ENCODE measurements at regions not wholly inside any gene's neighbourhood (a gene's known extent, or its start where the extent isn't known, plus 50 kb on each side); places are given as distances from the start of the nearest gene placed in this dataset.

GRCh38 chr2:75808793-75809535 is 98.2 kb upstream of the GCFC2 start:
- TF ChIP-seq EZH2 (IDR thresholded peaks at IDR 0.05; ENCODE audit: borderline replicate concordance) (no peak), EZH2phosphoT487 (IDR thresholded peaks at IDR 0.05; ENCODE audit: low read depth, severe bottlenecking, unreplicated experiment) (no peak), CTCF (IDR thresholded peaks at IDR 0.05; ENCODE audit: poor library complexity) (no peak)
- Histone ChIP-seq H3K36me3 (replicated peaks; ENCODE audit: insufficient read depth, low read depth) (no peaks in the 10 kb centered on the region), H3K79me2 (no peaks in the 10 kb centered on the region), H3K4me2 (no peak overlapping the region), H3K27me3 (no peaks in the 10 kb centered on the region), H3K9me3 (ENCODE audit: low read depth) (no peaks in the 10 kb centered on the region), H2AFZ (no peak overlapping the region), H3K4me3 (no peak overlapping the region), H3K4me1 (ENCODE audit: insufficient read depth) (no peaks in the 10 kb centered on the region), H3K27ac (no peak overlapping the region), H3K9me2 (replicated peaks; ENCODE audit: insufficient read depth) (no peaks in the 10 kb centered on the region), H4K20me1 (ENCODE audit: insufficient read depth, poor library complexity, severe bottlenecking) (no peaks in the 10 kb centered on the region)
- 50% methylated on average over 4 of the region's 4 CpGs for WGBS (ENCODE audit: low lambda C conversion rate, missing lambda C conversion rate)
- DNase-seq (ENCODE audit: low spot score): no peak

DNA sequence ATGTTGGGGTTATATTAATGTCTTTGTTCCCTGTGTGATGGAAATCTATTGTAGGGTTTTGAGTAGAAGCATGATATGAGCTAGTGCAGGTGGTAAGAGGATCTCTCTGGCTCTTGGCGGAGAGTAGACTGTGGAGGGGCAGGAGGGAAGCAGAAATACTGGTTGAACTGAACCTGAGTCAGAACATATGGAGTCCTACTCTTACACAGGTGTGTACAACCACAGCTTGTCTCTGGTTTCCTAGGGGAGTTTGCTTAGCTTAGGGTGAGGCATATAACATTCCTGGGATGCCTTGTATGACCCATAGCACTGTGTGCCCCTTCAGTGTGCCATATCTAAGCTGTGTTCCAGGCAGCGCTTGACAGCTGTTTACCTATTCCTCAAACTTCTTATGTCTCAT is 97.3 kb upstream of the GCFC2 start:
- WGBS (ENCODE audit: low lambda C conversion rate, missing lambda C conversion rate): 90% methylated on average over 2 of the region's 2 CpGs
- no peaks in the 10 kb centered on the region for H3K36me3 ChIP-seq (replicated peaks; ENCODE audit: insufficient read depth, low read depth)

DNA sequence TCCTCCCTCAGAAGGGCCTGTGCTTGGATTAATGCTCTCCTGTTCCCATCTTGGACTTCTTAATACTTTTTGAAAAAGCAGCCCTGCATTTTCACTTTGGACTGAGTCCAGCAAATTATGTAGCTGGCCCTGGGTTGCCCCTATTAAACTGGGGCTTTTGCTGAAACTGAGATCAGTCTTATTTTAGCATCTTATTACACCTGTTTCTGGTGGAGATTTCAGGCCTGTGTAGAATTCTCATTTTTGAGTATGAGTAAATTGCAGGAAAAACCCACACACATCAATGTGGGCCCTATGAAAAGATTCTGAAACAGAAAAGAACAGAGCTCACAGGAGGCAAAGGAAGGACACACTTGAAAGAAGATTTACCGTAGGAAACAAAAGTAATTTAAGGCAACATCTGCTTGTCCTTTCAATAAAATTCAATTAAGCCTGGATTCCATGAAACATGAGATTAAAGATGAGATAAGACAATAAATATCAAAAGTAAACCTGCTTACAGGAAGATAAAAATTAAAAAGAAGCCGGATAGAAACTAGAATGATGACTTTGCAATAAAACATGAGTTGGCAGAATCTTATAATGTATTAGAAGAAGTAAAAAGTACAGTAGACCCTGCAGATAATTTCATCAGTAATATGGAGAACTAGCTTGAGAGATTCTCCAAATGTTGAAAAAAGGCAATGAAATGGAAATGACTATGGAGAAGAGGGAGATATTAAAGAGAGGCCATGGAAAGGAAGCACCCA is 90.7 kb upstream of the GCFC2 start:
- H3K36me3 ChIP-seq (replicated peaks; ENCODE audit: insufficient read depth, low read depth): no peaks in the 10 kb centered on the region
- TF ChIP-seq CTCF (IDR thresholded peaks at IDR 0.05; ENCODE audit: poor library complexity) (no peak), EZH2phosphoT487 (IDR thresholded peaks at IDR 0.05; ENCODE audit: low read depth, severe bottlenecking, unreplicated experiment) (no peak), EZH2 (IDR thresholded peaks at IDR 0.05; ENCODE audit: borderline replicate concordance) (no peak)
- no peaks in the 10 kb centered on the region for H3K9me2 ChIP-seq (replicated peaks; ENCODE audit: insufficient read depth)
- H3K4me3 ChIP-seq: no peak overlapping the region
- H3K27me3 ChIP-seq: no peaks in the 10 kb centered on the region
- H3K79me2 ChIP-seq: no peaks in the 10 kb centered on the region
- H2AFZ ChIP-seq: no peak overlapping the region
- no peaks in the 10 kb centered on the region for H3K9me3 ChIP-seq (ENCODE audit: low read depth)
- 64% methylated on average over 2 of the region's 2 CpGs for WGBS (ENCODE audit: low lambda C conversion rate, missing lambda C conversion rate)
- no peak overlapping the region for H3K27ac ChIP-seq
- no peak overlapping the region for H3K4me2 ChIP-seq
- H4K20me1 ChIP-seq (ENCODE audit: insufficient read depth, poor library complexity, severe bottlenecking): no peaks in the 10 kb centered on the region
- no peak for DNase-seq (ENCODE audit: low spot score)
- H3K4me1 ChIP-seq (ENCODE audit: insufficient read depth): no peaks in the 10 kb centered on the region

More for the DNA sequence above, 97.3 kb upstream of the GCFC2 start:
- Histone ChIP-seq H2AFZ (no peak overlapping the region), H3K79me2 (no peaks in the 10 kb centered on the region), H3K9me3 (ENCODE audit: low read depth) (no peaks in the 10 kb centered on the region), H4K20me1 (ENCODE audit: insufficient read depth, poor library complexity, severe bottlenecking) (no peaks in the 10 kb centered on the region), H3K4me2 (no peak overlapping the region), H3K9me2 (replicated peaks; ENCODE audit: insufficient read depth) (no peaks in the 10 kb centered on the region), H3K4me3 (no peak overlapping the region), H3K4me1 (ENCODE audit: insufficient read depth) (no peaks in the 10 kb centered on the region), H3K27ac (peak overlapping the region; percentile 26), H3K27me3 (no peaks in the 10 kb centered on the region)
- peak; percentile 36 for DNase-seq (ENCODE audit: low spot score)
- TF ChIP-seq EZH2 (IDR thresholded peaks at IDR 0.05; ENCODE audit: borderline replicate concordance) (no peak), EZH2phosphoT487 (IDR thresholded peaks at IDR 0.05; ENCODE audit: low read depth, severe bottlenecking, unreplicated experiment) (no peak), CTCF (IDR thresholded peaks at IDR 0.05; ENCODE audit: poor library complexity) (no peak)

Measured in hepatocyte (in vitro differentiated cells).